Fibroblast of the aortic adventitia (primary cell): ENCODE measurements at regions not wholly inside any gene's neighbourhood (a gene's known extent, or its start where the extent isn't known, plus 50 kb on each side); places are given as distances from the start of the nearest gene placed in this dataset.

Experiments used
- DNase-seq: peaks from one replicate; pipeline ENCODE4 v3.0.0-alpha.2; 2010; ENCODE audit warnings: low read depth
- H3K4me3 ChIP-seq: 2 replicates; pipeline ENCODE4 v1.5.1; 2011; ENCODE audit warnings: low read depth, mild to moderate bottlenecking, control low read depth, low read length, moderate library complexity
- TF ChIP-seq, protein P1 (sequence below): IDR thresholded peaks from 2 replicates; pipeline ENCODE4 v1.5.1; 2011; ENCODE audit warnings: mild to moderate bottlenecking, low read length, control low read depth, inconsistent platforms; ENCODE audit not compliant: insufficient read depth

DNA sequence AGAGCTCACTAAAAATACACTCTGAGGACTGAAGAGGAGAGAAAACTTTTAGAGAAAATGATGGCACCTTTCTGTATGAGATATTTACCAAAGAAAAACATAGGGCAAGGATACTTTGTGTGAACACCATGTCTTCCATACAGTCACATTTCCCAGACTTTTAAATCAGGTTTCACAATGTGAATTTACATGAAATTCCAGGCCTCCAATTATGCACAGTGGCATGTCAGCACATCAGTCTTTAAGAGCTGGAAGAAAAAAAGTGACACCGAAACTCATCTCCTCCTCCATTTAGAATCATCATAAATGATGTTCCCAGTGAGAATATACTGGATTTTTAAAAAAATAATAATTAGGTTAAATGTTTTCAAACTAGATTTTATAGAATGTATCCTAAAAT lies 232.2 kb upstream of the UBASH3B start:
- DNase-seq, result no peak
- TF ChIP-seq, protein P1, sequence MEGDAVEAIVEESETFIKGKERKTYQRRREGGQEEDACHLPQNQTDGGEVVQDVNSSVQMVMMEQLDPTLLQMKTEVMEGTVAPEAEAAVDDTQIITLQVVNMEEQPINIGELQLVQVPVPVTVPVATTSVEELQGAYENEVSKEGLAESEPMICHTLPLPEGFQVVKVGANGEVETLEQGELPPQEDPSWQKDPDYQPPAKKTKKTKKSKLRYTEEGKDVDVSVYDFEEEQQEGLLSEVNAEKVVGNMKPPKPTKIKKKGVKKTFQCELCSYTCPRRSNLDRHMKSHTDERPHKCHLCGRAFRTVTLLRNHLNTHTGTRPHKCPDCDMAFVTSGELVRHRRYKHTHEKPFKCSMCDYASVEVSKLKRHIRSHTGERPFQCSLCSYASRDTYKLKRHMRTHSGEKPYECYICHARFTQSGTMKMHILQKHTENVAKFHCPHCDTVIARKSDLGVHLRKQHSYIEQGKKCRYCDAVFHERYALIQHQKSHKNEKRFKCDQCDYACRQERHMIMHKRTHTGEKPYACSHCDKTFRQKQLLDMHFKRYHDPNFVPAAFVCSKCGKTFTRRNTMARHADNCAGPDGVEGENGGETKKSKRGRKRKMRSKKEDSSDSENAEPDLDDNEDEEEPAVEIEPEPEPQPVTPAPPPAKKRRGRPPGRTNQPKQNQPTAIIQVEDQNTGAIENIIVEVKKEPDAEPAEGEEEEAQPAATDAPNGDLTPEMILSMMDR, result no peak
- no peak overlapping the region for H3K4me3 ChIP-seq

DNA sequence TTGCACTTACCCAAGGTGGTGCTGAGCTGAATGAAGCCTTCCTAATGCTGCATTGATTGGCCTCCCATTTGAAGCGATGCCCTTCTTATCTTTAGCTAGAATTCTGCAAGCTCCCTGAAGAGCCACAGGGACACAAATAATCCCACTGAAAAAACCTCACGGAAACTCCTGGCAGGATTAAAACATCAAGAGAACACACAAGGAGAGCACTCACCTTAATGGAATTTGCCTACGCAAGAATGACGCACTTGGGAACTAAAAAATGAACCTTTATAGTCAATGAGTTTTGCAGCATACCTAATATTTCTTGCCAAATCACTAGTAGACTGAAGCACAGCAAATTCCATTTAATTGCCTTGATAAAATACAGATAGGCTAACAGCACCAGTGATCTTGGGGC lies 232.8 kb upstream of the UBASH3B start:
- no peak overlapping the region for H3K4me3 ChIP-seq
- TF ChIP-seq, protein P1, result no peak

DNA sequence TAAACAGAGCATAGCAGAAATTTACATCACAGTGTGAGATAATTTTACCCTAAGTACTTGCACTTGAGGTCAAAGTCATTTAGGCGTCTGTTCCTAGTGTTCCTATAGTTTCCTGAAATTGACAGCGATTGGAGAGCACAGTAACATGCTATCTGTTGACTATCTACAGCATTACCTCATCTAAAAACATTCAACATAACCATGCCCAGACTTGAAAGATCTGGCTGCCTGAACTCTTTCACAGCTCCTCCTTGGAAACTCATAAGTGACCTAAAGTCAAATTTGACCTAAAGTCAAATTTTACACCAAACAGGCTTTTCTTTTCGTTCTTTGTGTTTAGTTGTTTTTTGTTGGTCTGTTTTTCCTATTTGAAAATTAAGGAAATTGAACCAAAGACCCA lies 233.8 kb upstream of the UBASH3B start:
- TF ChIP-seq, protein P1, result no peak
- no peak for DNase-seq
- no peak overlapping the region for H3K4me3 ChIP-seq

More for the DNA sequence above, 232.8 kb upstream of the UBASH3B start:
- peak; percentile 22 for DNase-seq

DNA sequence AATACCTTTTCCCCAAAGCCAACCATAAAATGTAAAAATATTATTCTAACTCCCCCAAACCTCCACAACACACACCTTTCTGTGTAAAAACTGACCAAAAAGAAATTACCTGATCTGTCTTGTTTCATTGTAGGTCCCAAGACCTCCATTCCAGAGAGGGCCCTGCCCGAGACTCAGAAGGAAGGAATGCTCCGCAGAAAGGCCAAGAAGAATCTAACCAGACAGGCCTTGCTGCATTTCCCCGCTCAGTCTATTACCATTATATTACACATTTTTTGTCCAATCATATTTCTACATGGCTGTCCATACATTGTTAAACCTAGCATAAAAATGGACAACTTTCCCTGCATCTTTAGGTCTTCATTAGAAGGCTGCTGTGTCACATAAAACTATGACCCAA lies 237.5 kb upstream of the UBASH3B start:
- H3K4me3 ChIP-seq, result no peak overlapping the region
- TF ChIP-seq, protein P1, result no peak
- no peak for DNase-seq

DNA sequence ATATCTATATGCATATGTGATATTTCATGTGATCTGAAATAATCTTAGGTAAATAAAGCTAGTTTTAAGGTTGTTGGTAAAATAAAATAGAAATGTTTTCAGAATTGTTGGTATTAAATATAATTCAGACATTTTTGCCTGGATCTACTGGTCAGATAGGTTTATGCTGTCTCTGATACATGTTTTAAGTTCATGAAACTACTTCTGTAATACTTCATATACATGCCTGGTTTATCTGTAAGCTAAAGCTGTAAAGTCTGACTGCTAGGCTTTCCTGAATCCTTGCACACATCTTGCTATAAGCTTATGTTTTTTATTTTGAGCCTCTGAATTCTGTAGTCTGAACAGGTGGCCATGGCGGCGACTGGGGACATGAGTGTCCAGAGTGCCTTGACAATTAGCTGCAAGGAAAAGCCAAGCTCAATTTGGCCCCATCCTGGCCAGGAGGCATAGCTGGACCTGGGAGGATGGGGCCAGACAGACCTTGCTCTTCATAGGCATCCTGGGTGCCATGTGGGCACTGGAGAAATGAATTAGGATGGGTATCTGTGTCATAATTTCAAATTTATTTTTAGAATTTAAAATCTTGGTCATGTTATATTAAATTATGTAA lies 241.0 kb upstream of the UBASH3B start:
- DNase-seq, result no peak
- TF ChIP-seq, protein P1, result no peak
- no peak overlapping the region for H3K4me3 ChIP-seq

DNA sequence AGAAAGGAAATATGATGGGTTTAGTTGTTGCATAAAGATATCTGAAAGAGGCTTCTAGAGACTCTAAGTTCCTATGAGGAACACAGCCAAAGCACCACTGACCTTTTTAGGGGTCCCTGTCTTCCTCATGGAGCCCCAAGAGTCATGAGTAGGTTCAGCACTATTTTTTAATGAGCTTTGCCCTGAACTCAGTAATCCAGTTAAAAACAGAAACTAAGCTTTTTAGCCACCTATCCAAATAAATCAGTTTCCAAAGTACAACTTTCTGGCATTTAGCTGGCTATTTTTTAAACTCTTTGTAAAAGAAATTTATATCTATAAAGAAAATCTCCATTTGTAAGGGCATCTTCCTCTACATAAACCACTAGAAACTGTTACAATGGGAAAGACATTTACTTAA lies 241.8 kb upstream of the UBASH3B start:
- no peak overlapping the region for H3K4me3 ChIP-seq
- TF ChIP-seq, protein P1, result no peak

DNA sequence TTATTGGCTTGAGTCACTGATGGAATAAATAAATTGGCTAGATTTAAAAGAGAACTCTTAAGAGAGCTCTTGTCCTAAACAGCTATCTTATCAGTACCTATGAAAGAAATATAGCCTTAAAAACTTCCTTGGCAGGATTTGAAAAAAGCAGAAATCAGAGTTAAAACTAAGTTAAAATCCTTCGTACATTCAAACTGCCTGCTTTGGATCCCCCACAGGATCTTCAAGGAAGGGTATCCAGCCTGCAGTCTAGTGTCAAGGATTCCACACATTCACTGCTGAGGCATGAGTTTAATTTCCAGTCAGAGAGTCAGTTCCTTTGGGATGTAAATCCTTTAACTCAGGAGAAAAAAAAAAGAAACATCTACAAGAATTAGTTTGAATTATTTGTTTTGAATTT lies 242.9 kb upstream of the UBASH3B start:
- TF ChIP-seq, protein P1, result no peak

More for the DNA sequence above, 241.8 kb upstream of the UBASH3B start:
- no peak for DNase-seq

More for the DNA sequence above, 242.9 kb upstream of the UBASH3B start:
- H3K4me3 ChIP-seq, result no peak overlapping the region
- DNase-seq, result no peak
